ENCODE measurements at regions not wholly inside any gene's neighbourhood (a gene's known extent, or its start where the extent isn't known, plus 50 kb on each side); places are given as distances from the start of the nearest gene placed in this dataset.

DNA sequence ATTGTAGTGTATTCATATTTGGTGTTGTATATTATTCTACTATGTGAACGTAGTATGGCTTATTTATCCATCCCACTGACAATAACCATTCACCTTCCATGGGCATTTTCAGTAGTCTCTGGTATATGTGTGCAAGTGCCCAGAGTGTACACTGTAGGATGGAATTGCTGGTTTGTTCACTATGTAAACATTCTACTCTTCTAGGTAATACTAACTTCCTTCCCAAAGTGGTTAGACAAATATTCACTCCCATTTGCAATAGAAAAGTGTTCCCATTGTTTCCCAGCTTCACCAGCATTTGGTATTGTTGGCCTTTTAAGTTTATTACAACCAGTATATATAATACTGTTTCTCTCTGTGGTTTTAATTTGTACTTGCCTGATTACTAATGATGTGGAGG, 153.7 kb downstream of the C7orf25 start:
- DNase-seq (ENCODE audit: low read depth in 2 of 2), result no peak

- DNase-seq (ENCODE audit: low read depth in 2 of 2), result no peak
Measured at GRCh38 chr7:42756841-42757240, 155.0 kb downstream of the C7orf25 start.

DNA sequence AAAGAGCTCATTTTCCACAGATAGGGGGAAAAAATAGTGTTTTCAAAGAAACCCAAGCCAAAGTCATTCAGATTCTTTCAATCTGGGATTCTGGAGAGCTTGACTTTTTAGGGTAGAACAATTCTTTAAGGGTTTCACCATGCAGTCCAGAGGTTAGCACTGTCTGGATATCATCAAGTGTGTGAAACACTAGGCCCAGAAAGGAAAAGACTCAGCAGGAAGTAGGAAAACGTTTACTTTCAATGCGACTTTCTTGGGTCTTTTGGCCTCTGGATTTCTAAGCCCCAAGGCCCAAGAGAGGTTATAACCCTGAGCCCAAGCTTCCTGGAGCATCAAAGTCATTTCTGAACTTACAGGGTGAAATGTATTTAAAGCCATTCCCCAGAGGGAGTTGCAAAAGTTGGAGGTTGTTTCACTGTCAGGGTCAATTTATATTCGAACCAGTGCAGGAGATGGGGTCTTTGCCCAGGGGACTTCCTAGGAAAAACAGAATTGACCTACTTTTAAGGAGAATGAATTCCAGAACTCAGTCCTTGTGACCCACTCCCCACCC, 158.0 kb downstream of the C7orf25 start:
- no peak for DNase-seq (ENCODE audit: low read depth in 2 of 2)

GRCh38 chr7:42753367-42753766, 158.5 kb downstream of the C7orf25 start:
- DNase-seq (ENCODE audit: low read depth in 2 of 2), result no peak

DNA sequence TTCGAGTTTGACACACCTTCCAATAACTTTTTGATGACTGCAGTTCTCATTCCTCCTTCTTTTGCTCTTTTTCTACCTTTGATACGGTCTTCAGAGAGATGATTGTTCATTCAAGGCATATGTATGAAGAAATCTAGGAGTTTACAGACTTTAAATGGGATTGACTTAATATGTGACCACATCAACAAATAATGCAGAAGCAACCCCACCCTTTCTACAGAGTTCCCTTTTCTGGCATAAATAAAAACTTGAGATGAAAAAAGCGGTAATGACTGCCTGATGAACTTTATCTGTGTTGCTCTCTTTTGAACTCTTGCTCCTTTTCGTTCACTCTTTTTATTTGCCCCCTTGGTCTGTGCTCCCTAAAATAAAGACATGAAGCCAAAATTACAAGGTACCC, 161.7 kb downstream of the C7orf25 start:
- DNase-seq (ENCODE audit: low read depth in 2 of 2), result no peak

DNA sequence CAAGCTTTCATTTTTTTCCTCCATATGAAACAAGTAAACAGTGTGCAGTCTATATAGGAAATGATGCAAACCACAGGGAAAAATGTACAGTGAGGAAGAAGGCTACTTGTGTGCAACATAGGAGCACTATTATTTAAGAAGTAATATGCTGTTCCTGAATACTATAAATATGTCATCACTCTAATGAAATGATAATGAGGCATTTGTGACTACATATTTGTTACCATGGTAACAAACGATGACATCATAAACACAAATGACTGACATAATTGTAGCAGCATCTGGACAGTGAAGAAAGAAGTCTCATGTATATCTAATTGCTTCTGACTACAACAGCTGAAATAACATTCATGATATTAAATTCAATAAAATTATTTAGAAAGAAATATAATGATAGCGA, 164.8 kb downstream of the C7orf25 start:
- no peak for DNase-seq (ENCODE audit: low read depth in 2 of 2)

DNA sequence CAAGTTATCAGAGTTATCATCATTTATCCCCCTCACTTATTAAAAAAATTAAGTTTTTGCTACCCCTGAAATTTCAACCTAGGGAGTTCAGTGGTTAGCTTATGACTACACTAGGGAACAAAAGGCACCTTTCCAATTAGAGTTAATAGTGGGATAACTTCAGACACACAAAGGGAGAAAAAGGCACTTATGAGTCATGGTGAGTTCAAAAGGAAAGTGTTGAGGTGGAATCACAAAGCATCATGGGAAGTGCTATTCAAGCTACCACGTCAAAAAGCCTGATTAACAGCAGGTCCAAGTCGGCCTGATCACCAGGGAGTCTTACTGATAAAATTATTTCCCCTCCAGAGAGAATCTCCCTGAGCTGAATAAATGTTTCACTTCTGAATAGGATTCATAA, 165.7 kb downstream of the C7orf25 start:
- no peak for DNase-seq (ENCODE audit: low read depth in 2 of 2)

- no peak for DNase-seq (ENCODE audit: low read depth in 2 of 2)
Measured at GRCh38 chr7:42745357-42746059, 166.4 kb downstream of the C7orf25 start.

DNA sequence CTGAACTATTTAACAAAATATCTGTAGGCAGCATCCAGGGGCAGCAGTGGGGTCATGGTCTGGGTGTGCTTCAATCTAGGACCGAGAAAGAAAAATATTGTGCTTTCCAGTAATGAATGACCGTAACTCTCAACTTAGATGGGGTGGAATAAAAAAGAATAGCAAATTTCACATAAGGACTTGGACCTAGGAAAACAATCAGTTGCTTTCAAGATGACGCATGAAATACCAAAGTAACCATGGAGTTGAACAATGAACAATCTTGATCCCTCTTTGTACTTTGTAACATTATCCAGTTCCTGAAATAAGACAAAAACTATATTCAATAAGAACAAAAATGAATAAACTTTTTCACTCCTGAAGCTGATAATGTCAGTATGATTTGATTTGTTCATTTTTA, 167.1 kb downstream of the C7orf25 start:
- DNase-seq (ENCODE audit: low read depth in 2 of 2), result no peak

DNA sequence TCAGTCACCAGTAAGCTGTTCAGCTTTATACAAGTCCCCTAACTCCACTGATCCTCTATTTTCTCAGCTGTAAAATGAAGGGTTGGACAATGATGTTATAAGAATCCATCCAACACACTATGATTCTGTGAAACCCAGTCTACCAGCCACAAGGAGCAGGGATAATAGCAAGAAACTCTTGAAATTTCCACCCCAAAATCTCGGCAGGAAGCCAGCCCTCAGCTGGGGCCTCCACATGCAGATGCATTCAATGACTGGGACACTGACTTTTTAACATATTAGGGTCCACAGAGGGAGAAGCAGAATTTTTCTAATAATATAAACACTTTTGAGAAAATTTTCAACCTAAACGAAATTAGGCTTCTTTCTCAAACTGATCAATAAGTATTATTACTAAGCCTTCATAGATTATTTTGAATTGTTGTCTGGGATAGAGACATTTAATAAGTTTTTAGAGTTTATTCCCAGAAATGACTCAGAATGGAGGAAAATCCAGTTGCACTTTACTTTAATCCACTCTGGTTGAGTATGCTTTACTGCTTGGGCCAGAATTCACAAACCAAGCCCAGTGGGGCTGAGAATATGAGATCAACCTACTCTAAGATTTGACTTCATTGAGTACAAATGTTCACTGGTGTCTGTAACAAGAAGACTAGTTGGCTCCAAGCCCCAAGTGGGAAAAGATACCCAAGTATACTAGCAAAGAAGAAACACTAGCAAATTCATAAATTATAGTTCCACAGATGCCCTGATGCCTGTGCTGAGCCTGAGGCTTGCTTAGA, 168.6 kb downstream of the C7orf25 start:
- no peak for DNase-seq (ENCODE audit: low read depth in 2 of 2)

DNA sequence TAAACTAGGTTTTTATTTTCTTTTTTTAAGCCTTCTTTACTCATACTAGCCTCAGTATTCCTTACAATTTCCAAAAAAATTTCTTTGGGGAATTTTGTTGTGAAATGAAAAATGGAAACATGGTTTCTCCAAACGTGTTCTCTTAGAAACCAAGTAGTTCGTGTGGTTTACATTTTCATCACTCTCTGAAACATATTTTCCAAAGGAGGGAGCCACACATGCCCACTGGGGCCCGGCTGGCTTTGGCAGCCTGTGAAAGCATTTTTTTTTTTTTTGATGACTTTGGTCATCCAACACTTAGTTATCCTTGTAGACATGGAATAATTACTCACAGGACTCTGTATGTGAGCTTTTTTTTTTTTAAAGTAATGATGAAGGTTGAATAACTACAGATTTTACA, 169.6 kb downstream of the C7orf25 start:
- no peak for DNase-seq (ENCODE audit: low read depth in 2 of 2)

GRCh38 chr7:42740408-42740807, 171.5 kb downstream of the C7orf25 start:
- no peak for DNase-seq (ENCODE audit: low read depth in 2 of 2)

DNA sequence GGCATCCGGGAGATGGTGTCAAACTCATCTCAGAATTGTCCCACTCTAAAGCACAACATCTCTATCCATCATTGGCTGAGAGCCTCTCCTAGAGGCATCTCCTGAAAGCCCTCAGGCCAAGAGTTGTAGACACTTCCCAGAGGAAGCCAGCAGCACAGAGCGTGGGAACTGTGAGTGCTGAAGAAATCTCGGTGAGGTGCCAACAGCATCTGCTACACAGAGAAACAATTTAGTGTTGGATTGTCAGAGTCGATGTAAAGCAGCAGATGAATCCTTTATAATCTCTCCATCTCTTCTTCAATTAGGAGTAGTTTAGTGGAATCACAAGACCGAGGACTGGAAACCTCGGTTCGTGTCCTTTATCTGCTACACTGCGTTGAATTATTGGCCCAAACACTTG, 172.2 kb downstream of the C7orf25 start:
- no peak for DNase-seq (ENCODE audit: low read depth in 2 of 2)

GRCh38 chr7:42736931-42737330, 174.9 kb downstream of the C7orf25 start:
- DNase-seq (ENCODE audit: low read depth in 2 of 2), result no peak

GRCh38 chr7:42735081-42735480, 176.8 kb downstream of the C7orf25 start:
- no peak for DNase-seq (ENCODE audit: low read depth in 2 of 2)

- DNase-seq (ENCODE audit: low read depth in 2 of 2), result no peak
Measured at GRCh38 chr7:42734568-42734967, 177.3 kb downstream of the C7orf25 start.

DNA sequence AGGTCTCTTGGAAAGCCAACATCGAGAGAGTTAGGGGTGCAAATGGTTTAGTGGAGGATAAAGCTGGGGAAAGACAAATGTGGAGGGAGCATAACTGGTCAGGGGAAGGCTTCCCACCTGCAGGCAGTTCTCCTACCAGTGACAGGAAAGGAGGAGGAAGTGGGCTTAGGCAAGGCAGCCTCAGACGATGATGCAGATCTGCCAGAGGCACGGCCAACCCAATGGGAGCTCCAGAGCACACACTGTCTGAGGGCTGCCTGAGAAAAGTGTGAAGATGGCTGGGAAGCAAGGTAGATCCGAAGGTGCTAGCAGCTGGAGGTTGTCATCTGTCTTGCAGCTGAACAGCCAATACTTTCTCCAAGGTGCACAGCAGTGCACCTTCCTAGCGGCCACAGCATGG, 178.8 kb downstream of the C7orf25 start:
- no peak for DNase-seq (ENCODE audit: low read depth in 2 of 2)

- no peak for DNase-seq (ENCODE audit: low read depth in 2 of 2)
Measured at GRCh38 chr7:42730586-42730985, 181.3 kb downstream of the C7orf25 start.

- DNase-seq (ENCODE audit: low read depth in 2 of 2), result no peak
Measured at GRCh38 chr7:42729053-42729765, 182.7 kb downstream of the C7orf25 start.

DNA sequence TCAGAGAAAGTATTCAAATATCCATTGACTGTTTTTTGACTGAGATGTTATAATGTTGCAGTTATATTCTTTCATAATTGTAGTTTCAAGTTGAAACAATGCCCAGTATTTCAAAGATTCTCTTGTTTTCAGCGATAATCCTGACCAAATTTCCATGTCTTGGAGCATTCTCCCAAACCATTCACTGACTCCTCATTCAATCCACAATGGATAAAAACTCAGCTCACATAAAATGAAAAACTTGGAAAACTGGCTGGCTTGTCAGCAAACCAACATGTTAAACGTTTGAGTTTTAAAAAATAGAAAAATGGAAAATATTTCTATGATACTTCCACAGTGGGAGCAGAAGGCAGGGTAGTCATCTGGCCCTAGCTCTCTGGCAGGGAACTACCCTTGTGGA, 184.4 kb downstream of the C7orf25 start:
- DNase-seq (ENCODE audit: low read depth in 2 of 2), result no peak

DNA sequence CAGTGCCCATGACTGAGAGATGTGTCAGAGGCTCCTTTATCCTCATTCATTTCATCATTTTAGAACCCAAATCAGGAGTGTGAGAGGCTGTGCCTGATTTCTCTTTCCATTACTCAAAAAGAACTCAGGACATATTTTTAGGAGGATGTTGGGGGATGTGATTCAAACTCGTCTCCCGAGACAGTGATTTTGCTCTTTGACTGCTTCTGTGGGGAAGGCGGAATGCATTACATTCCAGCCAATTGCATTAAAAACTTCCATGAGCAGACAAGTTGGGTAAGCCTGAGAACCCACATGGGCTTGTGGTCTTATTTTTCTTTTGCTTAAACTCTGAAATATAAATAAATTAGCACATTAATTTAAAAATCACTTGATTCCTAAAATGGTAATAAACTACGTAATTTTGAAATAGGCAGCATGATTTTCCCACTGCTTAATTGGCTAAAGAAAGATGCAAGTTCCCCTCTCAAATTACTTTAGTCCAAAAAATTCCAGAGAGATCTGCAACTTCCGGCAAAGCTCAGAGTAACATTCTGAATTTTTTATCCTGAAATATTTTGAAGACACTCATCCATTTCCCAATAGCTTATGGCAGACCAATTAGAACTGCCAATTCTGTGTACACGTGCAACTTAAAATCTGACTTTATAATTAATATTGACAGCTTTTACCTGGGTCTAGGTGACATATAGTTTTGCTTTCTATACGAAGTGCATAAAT, 185.6 kb downstream of the C7orf25 start:
- peak; percentile 75 to 76 for DNase-seq (ENCODE audit: low read depth in 2 of 2)

DNA sequence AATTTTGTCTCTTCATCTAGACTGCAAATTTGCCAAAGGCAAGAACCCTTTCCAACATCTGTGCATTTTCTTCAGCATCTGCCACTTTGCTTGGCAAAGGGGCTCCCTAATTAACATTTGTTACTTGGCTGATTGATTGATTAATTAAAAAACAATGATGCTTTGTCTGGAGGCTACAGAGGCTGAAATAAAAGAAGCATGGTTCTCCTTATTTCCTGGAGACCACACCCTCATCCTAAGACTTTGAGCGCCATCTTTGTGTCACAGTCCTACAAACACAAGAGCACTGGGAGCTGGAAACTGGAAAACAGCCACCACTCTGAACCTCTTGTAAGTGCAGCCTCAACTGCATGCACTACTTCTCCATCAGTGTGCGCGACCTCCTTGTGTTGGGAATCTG, 189.2 kb downstream of the C7orf25 start:
- DNase-seq (ENCODE audit: low read depth in 2 of 2), result no peak

All from fibroblast of skin of left quadriceps (primary cell).